H1 (cell line): ENCODE measurements at regions not wholly inside any gene's neighbourhood (a gene's known extent, or its start where the extent isn't known, plus 50 kb on each side); places are given as distances from the start of the nearest gene placed in this dataset.

Experiments
- CTCF ChIA-PET: fragments of 300-600 bp; sonication (Branson Sonifier 250); formaldehyde crosslinking; loops from one replicate; lab custom pipeline; 2021; ENCODE audit not compliant: partially characterized antibody; lab: Charles Lee
- POLR2A ChIA-PET: fragments of 300-600 bp; sonication (Branson Sonifier 250); formaldehyde crosslinking; loops from one replicate; lab custom pipeline; 2021; ENCODE audit warnings: inconsistent platforms; ENCODE audit not compliant: partially characterized antibody; lab: Charles Lee
- DNase-seq, 2 experiments: peaks; one replicate each; pipeline versions ENCODE4 v3.0.0 to v3.0.0-alpha.2; 2010 to 2022; ENCODE audit warnings: low spot score in 2 of 2, low read depth in 1 of 2, mixed read lengths in 1 of 2
- FAIRE-seq: peaks from 2 replicates; lab custom pipeline; 2011; peaks lifted over from hg19 to GRCh38; lab: Jason Lieb, UNC
- H2AFZ ChIP-seq: 2 replicates; pipeline ENCODE4 v1.8.1; 2012; ENCODE audit warnings: low read length, inconsistent platforms
- H2AK5ac ChIP-seq: 2 replicates; pipeline ENCODE4 v1.6.1; 2013; ENCODE audit warnings: low read depth, low read length
- H2BK120ac ChIP-seq: replicated peaks from 2 replicates; pipeline ENCODE3; 2013; ENCODE audit warnings: low read depth, low read length, inconsistent platforms
- H2BK12ac ChIP-seq: 2 replicates; pipeline ENCODE4 v1.6.1; 2013; ENCODE audit warnings: low read depth, low read length
- H2BK15ac ChIP-seq: 2 replicates; pipeline ENCODE4 v1.6.1; 2013; ENCODE audit warnings: low read length
- H2BK20ac ChIP-seq: 2 replicates; pipeline ENCODE4 v1.6.1; 2013; ENCODE audit warnings: low read length
- H2BK5ac ChIP-seq: 2 replicates; pipeline ENCODE4 v1.6.1; 2013; ENCODE audit warnings: low read depth, low read length
- H3K14ac ChIP-seq: 2 replicates; pipeline ENCODE4 v1.6.1; 2013; ENCODE audit warnings: inconsistent platforms; ENCODE audit not compliant: insufficient read length
- H3K18ac ChIP-seq: 2 replicates; pipeline ENCODE4 v1.6.1; 2013; ENCODE audit warnings: low read length; ENCODE audit errors: extremely low read depth
- H3K23ac ChIP-seq: 2 replicates; pipeline ENCODE4 v1.6.1; 2013; ENCODE audit warnings: inconsistent platforms; ENCODE audit not compliant: insufficient read length
- H3K23me2 ChIP-seq: 2 replicates; pipeline ENCODE4 v1.6.1; 2013; ENCODE audit warnings: low read depth, low read length
- H3K27ac ChIP-seq: 2 replicates; pipeline ENCODE4 v1.6.1; 2011; ENCODE audit warnings: low read depth, low read length, inconsistent platforms
- H3K27me3 ChIP-seq, 4 experiments: replicated peaks in 1 of 4; 1 replicate in 1 of 4; 2 replicates in 3 of 4; pipeline versions ENCODE4 v1.6.1 to v1.8.1; 2011 to 2013; ENCODE audit warnings: low read length in 3 of 4, mild to moderate bottlenecking in 3 of 4, inconsistent platforms in 2 of 4, mixed read lengths in 2 of 4, moderate library complexity in 1 of 4; ENCODE audit not compliant: control insufficient read depth in 3 of 4, insufficient read depth in 3 of 4; ENCODE audit errors: extremely low read depth in 1 of 4
- H3K36me3 ChIP-seq, 4 experiments: 2 replicates each; pipeline versions ENCODE4 v1.6.1 to v1.8.1; 2011 to 2013; ENCODE audit warnings: mild to moderate bottlenecking in 4 of 4, low read length in 3 of 4, moderate library complexity in 2 of 4, control low read depth in 1 of 4, inconsistent platforms in 1 of 4; ENCODE audit not compliant: insufficient read depth in 4 of 4, control insufficient read depth in 2 of 4
- H3K4ac ChIP-seq: replicated peaks from 2 replicates; pipeline ENCODE3; 2013; ENCODE audit warnings: low read length, low read depth, mixed read lengths, inconsistent platforms; ENCODE audit not compliant: insufficient read length
- H3K4me1 ChIP-seq, 4 experiments: replicated peaks in 1 of 4; 1 replicate in 1 of 4; 2 replicates in 3 of 4; pipeline versions ENCODE4 v1.6.1 to v1.8.1; 2011 to 2013; ENCODE audit warnings: low read length in 3 of 4, inconsistent platforms in 2 of 4, mixed read lengths in 1 of 4; ENCODE audit not compliant: insufficient read depth in 4 of 4, control insufficient read depth in 3 of 4
- H3K4me2 ChIP-seq, 2 experiments: 2 replicates each; pipeline versions ENCODE4 v1.6.1 to v1.8.1; 2011 to 2013; ENCODE audit warnings: low read depth in 2 of 2, low read length in 2 of 2, control low read depth in 1 of 2, inconsistent platforms in 1 of 2, mild to moderate bottlenecking in 1 of 2; ENCODE audit not compliant: insufficient read depth in 1 of 2
- H3K4me3 ChIP-seq, 4 experiments: fragments of 200-600, 300-600 bp in 1 of 4; sonication (generic), shearing (Covaris generic), sonication (Bioruptor Twin) in 1 of 4; 2 replicates each; pipeline versions ENCODE4 v1.5.1 to v1.8.1; 2011 to 2016; ENCODE audit warnings: low read length in 4 of 4, low read depth in 3 of 4, control low read depth in 2 of 4, inconsistent platforms in 2 of 4, mild to moderate bottlenecking in 2 of 4, mixed read lengths in 1 of 4, moderate library complexity in 1 of 4; ENCODE audit not compliant: insufficient read depth in 2 of 4; ENCODE audit errors: extremely low read depth in 1 of 4
- H3K56ac ChIP-seq: replicated peaks from 2 replicates; pipeline ENCODE3; 2013; ENCODE audit warnings: low read depth, mild to moderate bottlenecking, mixed read lengths, low read length, inconsistent platforms; ENCODE audit not compliant: insufficient read length
- H3K79me1 ChIP-seq: 2 replicates; pipeline ENCODE4 v1.6.1; 2013; ENCODE audit warnings: low read depth, low read length, control low read depth
- H3K79me2 ChIP-seq, 2 experiments: 2 replicates each; pipeline versions ENCODE4 v1.6.1 to v1.8.1; 2012 to 2013; ENCODE audit warnings: low read length in 2 of 2, mild to moderate bottlenecking in 2 of 2, inconsistent platforms in 1 of 2; ENCODE audit not compliant: insufficient read depth in 2 of 2, control insufficient read depth in 1 of 2
- H3K9ac ChIP-seq, 4 experiments: replicated peaks in 1 of 4; 1 replicate in 1 of 4; 2 replicates in 3 of 4; pipeline versions ENCODE4 v1.6.1 to v1.8.1; 2011 to 2013; ENCODE audit warnings: low read depth in 3 of 4, low read length in 3 of 4, control low read depth in 2 of 4, mild to moderate bottlenecking in 2 of 4, moderate library complexity in 2 of 4, inconsistent platforms in 1 of 4; ENCODE audit errors: extremely low read depth in 1 of 4
- H3K9me3 ChIP-seq, 2 experiments: 2 replicates each; pipeline versions ENCODE4 v1.6.1 to v1.8.1; 2012 to 2013; ENCODE audit warnings: mild to moderate bottlenecking in 2 of 2, moderate library complexity in 2 of 2, control low read depth in 1 of 2, inconsistent platforms in 1 of 2, low read depth in 1 of 2, low read length in 1 of 2, mixed read lengths in 1 of 2; ENCODE audit not compliant: insufficient read depth in 2 of 2
- H4K20me1 ChIP-seq, 2 experiments: replicated peaks in 1 of 2; 2 replicates each; pipeline versions ENCODE3 to v1.8.1; 2011 to 2013; ENCODE audit warnings: inconsistent platforms in 2 of 2, low read length in 2 of 2, mild to moderate bottlenecking in 1 of 2; ENCODE audit not compliant: insufficient read depth in 2 of 2, control insufficient read depth in 1 of 2
- H4K5ac ChIP-seq: 2 replicates; pipeline ENCODE4 v1.6.1; 2013; ENCODE audit warnings: low read length, low read depth, mixed read lengths, inconsistent platforms; ENCODE audit not compliant: insufficient read length
- H4K8ac ChIP-seq: 2 replicates; pipeline ENCODE4 v1.8.0; 2013; ENCODE audit warnings: mild to moderate bottlenecking, moderate library complexity, low read length, inconsistent platforms; ENCODE audit not compliant: insufficient read depth; ENCODE audit errors: extremely low read depth
- H4K91ac ChIP-seq: replicated peaks from 2 replicates; pipeline ENCODE3; 2013; ENCODE audit warnings: low read length, mixed read lengths, inconsistent platforms; ENCODE audit not compliant: insufficient read length
- CEBPB ChIP-seq: IDR thresholded peaks from 2 replicates; pipeline ENCODE4 v1.6.1; 2012; ENCODE audit warnings: low read depth, low read length
- CHD1 ChIP-seq: IDR thresholded peaks from 2 replicates; pipeline ENCODE4 v1.6.1; 2012; ENCODE audit warnings: low read depth, low read length, improper control_type of control experiment
- EP300 ChIP-seq, 2 experiments: IDR thresholded peaks; 1 replicate in 1 of 2; 2 replicates in 1 of 2; pipeline ENCODE4 v1.6.1; 2011 to 2012; ENCODE audit warnings: low read depth in 2 of 2, low read length in 2 of 2, mild to moderate bottlenecking in 2 of 2, borderline replicate concordance in 1 of 2, inconsistent platforms in 1 of 2, moderate library complexity in 1 of 2
- FOSL1 ChIP-seq: IDR thresholded peaks from 2 replicates; pipeline ENCODE4 v1.6.1; 2011; ENCODE audit warnings: mild to moderate bottlenecking, low read depth, low read length, moderate library complexity; ENCODE audit not compliant: insufficient read depth
- GABPA ChIP-seq: IDR thresholded peaks from 2 replicates; pipeline ENCODE4 v1.6.1; 2011; ENCODE audit warnings: mild to moderate bottlenecking, low read length, moderate library complexity, borderline replicate concordance; ENCODE audit not compliant: insufficient read depth
- POLR2AphosphoS5 ChIP-seq: IDR thresholded peaks from 2 replicates; pipeline ENCODE4 v1.6.1; 2011; ENCODE audit warnings: low read depth, low read length
- RFX5 ChIP-seq: IDR thresholded peaks from 2 replicates; pipeline ENCODE4 v1.6.1; 2011; ENCODE audit warnings: low read depth, low read length, improper control_type of control experiment, borderline replicate concordance
- SIN3A ChIP-seq, 2 experiments: IDR thresholded peaks in 1 of 2; conservative IDR thresholded peaks in 1 of 2; 2 replicates each; pipeline ENCODE4 v1.6.1; 2011 to 2012; ENCODE audit warnings: low read length in 2 of 2, improper control_type of control experiment in 1 of 2, low read depth in 1 of 2, mild to moderate bottlenecking in 1 of 2
- SIRT6 ChIP-seq: IDR thresholded peaks from one replicate; pipeline ENCODE4 v1.7.1; 2012; ENCODE audit warnings: low read length, inconsistent platforms
- SP2 ChIP-seq: IDR thresholded peaks from 2 replicates; pipeline ENCODE4 v1.6.1; 2012; ENCODE audit warnings: mild to moderate bottlenecking, low read length, inconsistent platforms
- SP4 ChIP-seq: IDR thresholded peaks from 2 replicates; pipeline ENCODE4 v1.6.1; 2012; ENCODE audit warnings: low read length, inconsistent platforms
- WGBS, 2 experiments: shearing (Covaris generic) in 1 of 2; methylation state at CpG; one replicate each; pipeline versions ENCODE4 v1.1.6 to v1.1.7; 2013 to 2015; ENCODE audit warnings: low lambda C conversion rate in 2 of 2, mixed read lengths in 2 of 2, inconsistent platforms in 1 of 2, low coverage in 1 of 2, missing lambda C conversion rate in 1 of 2; ENCODE audit not compliant: insufficient replicate concordance in 2 of 2, insufficient coverage in 1 of 2, insufficient read length in 1 of 2; ENCODE audit errors: extremely low coverage in 1 of 2, missing lambda C conversion rate in 1 of 2; 5-methylcytosine and 5-hydroxymethylcytosine counted together
- TF ChIP-seq, protein P1 (sequence below): IDR thresholded peaks from 2 replicates; pipeline ENCODE4 v1.6.1; 2012; ENCODE audit warnings: inconsistent platforms

DNA sequence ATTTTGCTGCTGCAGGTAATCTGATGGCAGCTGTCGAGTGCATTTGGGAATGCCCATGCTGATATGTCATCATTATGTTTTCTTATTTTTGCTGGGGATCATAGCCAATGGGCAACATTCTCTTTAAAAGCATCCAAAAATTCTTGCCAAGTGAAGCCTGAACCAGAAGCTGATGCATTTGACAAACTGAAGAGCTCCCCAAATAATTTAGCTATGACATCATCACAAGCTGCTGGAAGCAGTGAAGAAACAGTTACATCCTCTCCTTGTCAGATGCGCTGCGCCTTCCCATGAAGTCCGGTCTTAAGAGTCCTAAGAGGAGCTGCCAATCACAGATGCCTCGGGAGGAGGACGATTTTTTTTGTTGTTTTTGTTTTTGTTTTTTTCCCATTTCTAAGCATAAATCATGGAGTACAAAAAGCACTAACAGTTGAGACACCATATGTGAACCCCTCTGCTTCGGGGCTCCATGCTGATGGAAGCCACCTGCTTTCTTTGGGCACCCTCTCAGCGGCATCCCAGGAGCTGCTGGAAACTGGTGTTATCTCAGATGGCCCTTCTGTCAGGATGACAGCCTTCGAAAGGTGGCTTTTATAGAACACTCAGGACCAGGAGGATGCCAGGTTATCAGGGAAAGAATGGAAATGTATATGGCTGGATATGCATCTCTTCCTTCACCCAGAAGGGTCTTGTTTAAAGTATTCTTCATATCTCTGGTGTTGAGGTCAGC, 56.1 kb upstream of the FOXQ1 start:
- H3K4me3 ChIP-seq: no peak overlapping the region
- H3K18ac ChIP-seq: no peak overlapping the region
- no peaks in the 10 kb centered on the region for H4K20me1 ChIP-seq
- WGBS, 2 experiments: 85% methylated on average over 9 of the region's 9 CpGs; no CpG with 5 or more reads in 1 of the 2 experiments
- H3K23ac ChIP-seq: no peak overlapping the region
- H4K91ac ChIP-seq: no peak overlapping the region
- H2BK20ac ChIP-seq: no peak overlapping the region
- H3K4me2 ChIP-seq: no peak overlapping the region
- no peak overlapping the region for H3K56ac ChIP-seq
- no peak overlapping the region for H4K8ac ChIP-seq
- H2BK5ac ChIP-seq: no peak overlapping the region
- H2BK120ac ChIP-seq: no peak overlapping the region
- H3K79me2 ChIP-seq: no peaks in the 10 kb centered on the region
- no peak for DNase-seq
- no peaks in the 10 kb centered on the region for H3K27me3 ChIP-seq
- ChIA-PET CTCF (interaction anchor here (0.6 to 2.0 kb wide), 7 partner anchors 8 to 142 kb away, joined by 3 to 6 read pairs (median 3); no protein-coding TSS in a partner anchor), POLR2A (no interaction called here)
- H3K9me3 ChIP-seq: no peaks in the 10 kb centered on the region
- no peak overlapping the region for H3K4ac ChIP-seq
- H3K23me2 ChIP-seq: no peaks in the 10 kb centered on the region
- H2AFZ ChIP-seq: no peak overlapping the region
- H3K27ac ChIP-seq: no peak overlapping the region
- no peaks in the 10 kb centered on the region for H3K79me1 ChIP-seq
- no peak overlapping the region for H4K5ac ChIP-seq
- H3K9ac ChIP-seq: no peak overlapping the region
- no peak overlapping the region for H2AK5ac ChIP-seq
- no peaks in the 10 kb centered on the region for H3K36me3 ChIP-seq
- no peaks in the 10 kb centered on the region for H3K4me1 ChIP-seq
- no peak overlapping the region for H2BK15ac ChIP-seq
- no peak overlapping the region for H3K14ac ChIP-seq
- FAIRE-seq: no peak
- no peak overlapping the region for H2BK12ac ChIP-seq
- TF ChIP-seq SP2 (no peak), EP300 (IDR thresholded peaks at IDR 0.05; ENCODE audit: borderline replicate concordance in 1 of 2, low read depth in 2 of 2, low read length in 2 of 2) (no peak), GABPA (no peak), CEBPB (no peak), SP4 (no peak), RFX5 (no peak), SIN3A (conservative IDR thresholded peaks at IDR 0.05 in 1 of 2, IDR thresholded peaks at IDR 0.05 in 1 of 2; ENCODE audit: low read depth in 1 of 2, low read length in 2 of 2) (no peak), CHD1 (no peak), SIRT6 (no peak), POLR2AphosphoS5 (no peak), FOSL1 (no peak)
- TF ChIP-seq, protein P1, sequence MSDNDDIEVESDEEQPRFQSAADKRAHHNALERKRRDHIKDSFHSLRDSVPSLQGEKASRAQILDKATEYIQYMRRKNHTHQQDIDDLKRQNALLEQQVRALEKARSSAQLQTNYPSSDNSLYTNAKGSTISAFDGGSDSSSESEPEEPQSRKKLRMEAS: no peak
